ENCODE measurements at regions not wholly inside any gene's neighbourhood (a gene's known extent, or its start where the extent isn't known, plus 50 kb on each side); places are given as distances from the start of the nearest gene placed in this dataset.

DNA sequence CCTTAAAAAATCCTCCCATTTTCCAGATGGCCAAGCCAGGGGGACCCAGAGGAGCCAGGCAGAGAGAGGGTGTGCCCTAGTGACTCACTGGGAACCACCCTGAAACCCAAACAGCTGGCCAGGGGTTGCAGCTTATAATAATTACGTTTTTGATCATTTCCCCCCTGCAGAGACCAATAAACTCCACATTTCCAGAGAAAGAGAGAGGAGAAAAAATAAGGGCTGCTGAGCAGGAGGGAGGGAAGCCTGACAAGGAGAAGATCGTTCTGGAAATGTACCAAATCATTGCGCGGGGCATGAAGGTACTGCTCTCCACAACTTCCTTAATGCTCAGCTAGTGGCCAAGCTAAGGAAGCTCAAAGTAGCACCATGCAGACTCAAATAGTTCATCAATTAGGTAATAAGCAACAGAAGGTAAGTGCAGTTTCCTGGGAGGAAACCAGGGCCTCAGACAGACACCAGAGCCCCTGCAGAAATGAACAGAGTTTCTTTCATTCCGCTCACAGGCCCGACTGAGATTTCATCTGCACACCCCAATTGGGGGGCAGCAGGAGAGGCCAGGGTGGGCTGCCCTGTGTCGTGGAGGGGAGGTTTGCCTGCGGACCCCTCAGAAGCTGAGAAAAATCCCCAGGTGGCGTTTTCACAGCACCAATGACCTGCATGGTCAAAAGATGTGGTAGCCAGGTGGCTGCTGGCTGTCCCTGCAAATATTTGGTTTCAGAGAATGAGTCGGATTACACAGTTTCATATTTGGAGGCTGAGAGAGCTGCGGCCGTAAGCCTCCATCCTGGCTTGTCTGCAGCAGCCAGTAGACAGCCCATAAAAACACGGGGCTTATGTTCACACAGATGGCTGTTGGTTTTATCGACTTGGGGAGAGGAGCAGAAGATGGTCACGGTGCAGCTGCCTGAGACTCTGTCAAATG, 153.2 kb upstream of the LYZL2 start:
- no peaks in the 10 kb centered on the region for H3K79me2 ChIP-seq
- TF ChIP-seq, protein P1, sequence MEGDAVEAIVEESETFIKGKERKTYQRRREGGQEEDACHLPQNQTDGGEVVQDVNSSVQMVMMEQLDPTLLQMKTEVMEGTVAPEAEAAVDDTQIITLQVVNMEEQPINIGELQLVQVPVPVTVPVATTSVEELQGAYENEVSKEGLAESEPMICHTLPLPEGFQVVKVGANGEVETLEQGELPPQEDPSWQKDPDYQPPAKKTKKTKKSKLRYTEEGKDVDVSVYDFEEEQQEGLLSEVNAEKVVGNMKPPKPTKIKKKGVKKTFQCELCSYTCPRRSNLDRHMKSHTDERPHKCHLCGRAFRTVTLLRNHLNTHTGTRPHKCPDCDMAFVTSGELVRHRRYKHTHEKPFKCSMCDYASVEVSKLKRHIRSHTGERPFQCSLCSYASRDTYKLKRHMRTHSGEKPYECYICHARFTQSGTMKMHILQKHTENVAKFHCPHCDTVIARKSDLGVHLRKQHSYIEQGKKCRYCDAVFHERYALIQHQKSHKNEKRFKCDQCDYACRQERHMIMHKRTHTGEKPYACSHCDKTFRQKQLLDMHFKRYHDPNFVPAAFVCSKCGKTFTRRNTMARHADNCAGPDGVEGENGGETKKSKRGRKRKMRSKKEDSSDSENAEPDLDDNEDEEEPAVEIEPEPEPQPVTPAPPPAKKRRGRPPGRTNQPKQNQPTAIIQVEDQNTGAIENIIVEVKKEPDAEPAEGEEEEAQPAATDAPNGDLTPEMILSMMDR (IDR thresholded peaks at IDR 0.05): no peak
- no peak overlapping the region for H3K4me3 ChIP-seq (ENCODE audit: low read depth, low read length)
- H3K36me3 ChIP-seq (ENCODE audit: control insufficient read depth, insufficient read depth, low read length): no peaks in the 10 kb centered on the region
- H2AFZ ChIP-seq: no peak overlapping the region
- H3K4me1 ChIP-seq: no peaks in the 10 kb centered on the region
- no peak overlapping the region for H3K27ac ChIP-seq
- no peaks in the 10 kb centered on the region for H3K27me3 ChIP-seq (ENCODE audit: control insufficient read depth, insufficient read depth, low read length)
- H3K9me3 ChIP-seq (ENCODE audit: control insufficient read depth, low read length): no peaks in the 10 kb centered on the region
- no peak overlapping the region for H3K4me2 ChIP-seq (ENCODE audit: low read length)
- no peak overlapping the region for H3K9ac ChIP-seq

DNA sequence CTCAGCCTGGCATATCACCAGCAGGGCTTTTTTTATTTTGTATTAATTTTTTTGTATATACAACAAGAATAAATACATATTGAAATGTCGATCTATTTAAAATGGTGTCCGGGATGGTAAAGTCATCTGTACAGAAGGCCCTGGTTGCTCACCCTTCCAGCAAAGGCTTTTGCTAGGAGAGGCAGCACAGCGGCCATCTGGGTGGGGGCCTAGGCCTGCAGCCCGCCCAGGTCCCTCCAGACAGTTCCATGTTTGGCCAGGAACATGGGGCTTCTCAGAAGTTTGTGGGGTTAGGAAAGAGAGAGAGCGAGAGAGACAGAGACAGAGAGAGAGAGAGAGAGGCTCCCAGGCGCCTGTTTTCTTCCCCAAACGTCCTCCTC, 152.6 kb upstream of the LYZL2 start:
- no peak overlapping the region for H3K4me3 ChIP-seq (ENCODE audit: low read depth, low read length)
- H3K79me2 ChIP-seq: no peaks in the 10 kb centered on the region
- no peaks in the 10 kb centered on the region for H3K27me3 ChIP-seq (ENCODE audit: control insufficient read depth, insufficient read depth, low read length)
- H2AFZ ChIP-seq: no peak overlapping the region
- no peaks in the 10 kb centered on the region for H3K36me3 ChIP-seq (ENCODE audit: control insufficient read depth, insufficient read depth, low read length)
- H3K4me1 ChIP-seq: no peaks in the 10 kb centered on the region
- H3K4me2 ChIP-seq (ENCODE audit: low read length): no peak overlapping the region
- H3K9me3 ChIP-seq (ENCODE audit: control insufficient read depth, low read length): no peaks in the 10 kb centered on the region
- TF ChIP-seq, protein P1 (IDR thresholded peaks at IDR 0.05): no peak
- H3K9ac ChIP-seq: no peak overlapping the region
- no peak overlapping the region for H3K27ac ChIP-seq

DNA sequence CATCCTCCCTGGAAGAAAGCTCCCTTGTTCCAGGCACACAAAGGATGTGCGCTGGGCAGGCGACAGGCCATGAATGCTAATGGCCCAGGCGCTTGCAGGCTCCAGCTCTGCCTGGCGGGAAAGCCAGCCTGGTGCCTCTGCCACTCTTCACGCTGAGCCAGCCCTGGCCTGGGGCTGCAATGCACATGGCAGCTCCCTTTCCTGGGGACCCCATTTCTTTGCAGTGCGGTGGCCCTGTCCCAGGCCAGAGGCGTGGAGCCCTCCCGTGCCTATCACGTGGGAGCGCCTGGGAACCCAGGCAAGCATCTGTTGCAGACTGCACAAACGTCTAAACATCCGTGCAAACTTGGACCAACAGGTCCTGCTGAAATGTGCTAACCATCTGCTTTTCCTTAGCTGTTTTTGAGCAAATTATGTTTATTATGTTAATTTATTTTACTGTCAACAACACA, 152.1 kb upstream of the LYZL2 start:
- Histone ChIP-seq H3K9ac (no peak overlapping the region), H3K4me3 (ENCODE audit: low read depth, low read length) (no peak overlapping the region), H3K9me3 (ENCODE audit: control insufficient read depth, low read length) (no peaks in the 10 kb centered on the region), H3K36me3 (ENCODE audit: control insufficient read depth, insufficient read depth, low read length) (no peaks in the 10 kb centered on the region), H3K27ac (no peak overlapping the region), H3K79me2 (no peaks in the 10 kb centered on the region), H3K27me3 (ENCODE audit: control insufficient read depth, insufficient read depth, low read length) (no peaks in the 10 kb centered on the region), H2AFZ (no peak overlapping the region), H3K4me2 (ENCODE audit: low read length) (no peak overlapping the region), H3K4me1 (no peaks in the 10 kb centered on the region)
- TF ChIP-seq, protein P1 (IDR thresholded peaks at IDR 0.05): no peak

DNA sequence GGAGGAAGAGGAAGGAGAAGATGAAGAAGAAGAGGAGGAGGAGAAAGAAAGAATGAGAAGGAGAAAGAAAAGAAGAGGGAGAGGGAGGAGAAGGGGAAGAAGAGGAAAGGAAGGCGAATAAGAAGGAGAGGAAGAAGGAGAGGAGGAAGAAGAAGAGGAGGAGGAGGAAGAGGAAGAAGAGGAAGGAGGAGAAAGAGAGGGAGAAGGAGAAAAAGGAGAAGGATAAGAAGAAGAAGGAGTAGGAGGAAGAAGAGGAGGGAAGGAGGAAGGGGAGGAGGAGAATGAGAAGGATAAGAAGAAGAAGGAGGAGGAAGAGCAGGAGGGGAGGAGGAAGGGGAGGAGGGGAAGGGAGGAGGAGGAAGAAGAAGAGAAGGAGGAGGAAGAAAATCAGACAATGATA, 149.2 kb upstream of the LYZL2 start:
- Histone ChIP-seq H3K79me2 (no peaks in the 10 kb centered on the region), H3K4me2 (ENCODE audit: low read length) (no peak overlapping the region), H3K4me3 (ENCODE audit: low read depth, low read length) (no peak overlapping the region), H3K36me3 (ENCODE audit: control insufficient read depth, insufficient read depth, low read length) (no peaks in the 10 kb centered on the region), H3K9me3 (ENCODE audit: control insufficient read depth, low read length) (no peaks in the 10 kb centered on the region), H3K4me1 (no peaks in the 10 kb centered on the region), H3K27ac (no peak overlapping the region), H3K9ac (no peak overlapping the region), H2AFZ (no peak overlapping the region), H3K27me3 (ENCODE audit: control insufficient read depth, insufficient read depth, low read length) (no peaks in the 10 kb centered on the region)
- TF ChIP-seq, protein P1 (IDR thresholded peaks at IDR 0.05): no peak

All from parathyroid adenoma (tissue), 2 donors.